ENCODE measurements at regions not wholly inside any gene's neighbourhood (a gene's known extent, or its start where the extent isn't known, plus 50 kb on each side); places are given as distances from the start of the nearest gene placed in this dataset.

DNA sequence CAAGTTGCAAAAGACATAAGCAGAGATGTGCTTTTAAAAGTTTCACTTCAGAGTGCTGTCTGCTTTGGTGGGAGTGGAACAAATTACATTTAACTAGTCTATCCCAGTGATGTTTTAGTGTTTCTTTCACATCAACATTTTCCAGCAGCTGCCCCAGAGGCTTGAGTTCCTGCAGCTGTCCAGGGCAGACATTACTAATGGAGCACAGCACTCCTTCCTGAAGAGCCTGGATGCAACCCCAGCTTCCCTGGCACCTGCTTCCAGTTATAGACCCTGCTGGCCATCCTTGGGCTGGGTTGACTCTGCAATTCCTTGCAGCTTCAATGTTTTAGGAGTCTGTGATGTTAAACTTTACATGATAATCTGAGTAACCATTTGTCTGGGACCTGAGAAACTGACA, 61.4 kb upstream of the PIRT start:
- TF ChIP-seq, protein P1, sequence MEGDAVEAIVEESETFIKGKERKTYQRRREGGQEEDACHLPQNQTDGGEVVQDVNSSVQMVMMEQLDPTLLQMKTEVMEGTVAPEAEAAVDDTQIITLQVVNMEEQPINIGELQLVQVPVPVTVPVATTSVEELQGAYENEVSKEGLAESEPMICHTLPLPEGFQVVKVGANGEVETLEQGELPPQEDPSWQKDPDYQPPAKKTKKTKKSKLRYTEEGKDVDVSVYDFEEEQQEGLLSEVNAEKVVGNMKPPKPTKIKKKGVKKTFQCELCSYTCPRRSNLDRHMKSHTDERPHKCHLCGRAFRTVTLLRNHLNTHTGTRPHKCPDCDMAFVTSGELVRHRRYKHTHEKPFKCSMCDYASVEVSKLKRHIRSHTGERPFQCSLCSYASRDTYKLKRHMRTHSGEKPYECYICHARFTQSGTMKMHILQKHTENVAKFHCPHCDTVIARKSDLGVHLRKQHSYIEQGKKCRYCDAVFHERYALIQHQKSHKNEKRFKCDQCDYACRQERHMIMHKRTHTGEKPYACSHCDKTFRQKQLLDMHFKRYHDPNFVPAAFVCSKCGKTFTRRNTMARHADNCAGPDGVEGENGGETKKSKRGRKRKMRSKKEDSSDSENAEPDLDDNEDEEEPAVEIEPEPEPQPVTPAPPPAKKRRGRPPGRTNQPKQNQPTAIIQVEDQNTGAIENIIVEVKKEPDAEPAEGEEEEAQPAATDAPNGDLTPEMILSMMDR (IDR thresholded peaks at IDR 0.05) = no peak
- no peak for TF ChIP-seq POLR2A (IDR thresholded peaks at IDR 0.05)

Data from right lobe of liver (tissue), 4 donors.